ENCODE measurements at regions not wholly inside any gene's neighbourhood (a gene's known extent, or its start where the extent isn't known, plus 50 kb on each side); places are given as distances from the start of the nearest gene placed in this dataset.

DNA sequence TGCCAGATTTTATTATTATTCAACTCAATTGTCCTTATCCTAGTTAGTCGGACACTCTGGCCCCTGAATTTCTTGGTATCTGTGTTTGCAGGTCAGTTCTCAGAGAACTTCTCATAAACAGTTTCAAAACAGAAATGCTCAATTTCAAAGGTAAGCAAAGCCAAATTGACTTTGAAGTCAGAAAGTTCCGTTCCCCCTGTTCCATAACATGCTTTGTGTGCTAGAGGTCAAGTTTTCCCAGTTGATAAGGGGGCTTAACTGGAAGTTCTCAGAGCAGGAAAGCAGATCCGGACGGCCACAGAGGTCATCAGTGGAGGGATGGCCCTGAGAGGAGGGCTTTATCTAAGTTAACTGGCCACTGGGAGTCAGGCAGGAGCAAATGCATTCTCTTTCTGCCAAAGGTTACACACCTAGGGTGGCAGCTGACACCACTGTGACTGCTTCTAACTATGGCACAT is 417.2 kb downstream of the COG6 start:
- Histone ChIP-seq H3K36me3 (ENCODE audit: insufficient read depth) (no peaks in the 10 kb centered on the region), H3F3A (replicated peaks; ENCODE audit: low read depth) (no peaks in the 10 kb centered on the region), H3K4me3 (no peak overlapping the region), H3K27me3 (ENCODE audit: insufficient read depth) (no peaks in the 10 kb centered on the region), H3K9me2 (ENCODE audit: insufficient read depth) (no peaks in the 10 kb centered on the region), H4K20me1 (replicated peaks; ENCODE audit: insufficient read depth) (no peaks in the 10 kb centered on the region), H3K27ac (ENCODE audit: low read depth) (no peak overlapping the region), H3K79me2 (replicated peaks; ENCODE audit: insufficient read depth) (no peaks in the 10 kb centered on the region), H3K4me2 (no peak overlapping the region), H3K4me1 (ENCODE audit: insufficient read depth) (no peaks in the 10 kb centered on the region), H2AFZ (no peak overlapping the region)
- no peak for TF ChIP-seq JUNB (IDR thresholded peaks at IDR 0.05; ENCODE audit: unreplicated experiment)
- TF ChIP-seq, protein P1, sequence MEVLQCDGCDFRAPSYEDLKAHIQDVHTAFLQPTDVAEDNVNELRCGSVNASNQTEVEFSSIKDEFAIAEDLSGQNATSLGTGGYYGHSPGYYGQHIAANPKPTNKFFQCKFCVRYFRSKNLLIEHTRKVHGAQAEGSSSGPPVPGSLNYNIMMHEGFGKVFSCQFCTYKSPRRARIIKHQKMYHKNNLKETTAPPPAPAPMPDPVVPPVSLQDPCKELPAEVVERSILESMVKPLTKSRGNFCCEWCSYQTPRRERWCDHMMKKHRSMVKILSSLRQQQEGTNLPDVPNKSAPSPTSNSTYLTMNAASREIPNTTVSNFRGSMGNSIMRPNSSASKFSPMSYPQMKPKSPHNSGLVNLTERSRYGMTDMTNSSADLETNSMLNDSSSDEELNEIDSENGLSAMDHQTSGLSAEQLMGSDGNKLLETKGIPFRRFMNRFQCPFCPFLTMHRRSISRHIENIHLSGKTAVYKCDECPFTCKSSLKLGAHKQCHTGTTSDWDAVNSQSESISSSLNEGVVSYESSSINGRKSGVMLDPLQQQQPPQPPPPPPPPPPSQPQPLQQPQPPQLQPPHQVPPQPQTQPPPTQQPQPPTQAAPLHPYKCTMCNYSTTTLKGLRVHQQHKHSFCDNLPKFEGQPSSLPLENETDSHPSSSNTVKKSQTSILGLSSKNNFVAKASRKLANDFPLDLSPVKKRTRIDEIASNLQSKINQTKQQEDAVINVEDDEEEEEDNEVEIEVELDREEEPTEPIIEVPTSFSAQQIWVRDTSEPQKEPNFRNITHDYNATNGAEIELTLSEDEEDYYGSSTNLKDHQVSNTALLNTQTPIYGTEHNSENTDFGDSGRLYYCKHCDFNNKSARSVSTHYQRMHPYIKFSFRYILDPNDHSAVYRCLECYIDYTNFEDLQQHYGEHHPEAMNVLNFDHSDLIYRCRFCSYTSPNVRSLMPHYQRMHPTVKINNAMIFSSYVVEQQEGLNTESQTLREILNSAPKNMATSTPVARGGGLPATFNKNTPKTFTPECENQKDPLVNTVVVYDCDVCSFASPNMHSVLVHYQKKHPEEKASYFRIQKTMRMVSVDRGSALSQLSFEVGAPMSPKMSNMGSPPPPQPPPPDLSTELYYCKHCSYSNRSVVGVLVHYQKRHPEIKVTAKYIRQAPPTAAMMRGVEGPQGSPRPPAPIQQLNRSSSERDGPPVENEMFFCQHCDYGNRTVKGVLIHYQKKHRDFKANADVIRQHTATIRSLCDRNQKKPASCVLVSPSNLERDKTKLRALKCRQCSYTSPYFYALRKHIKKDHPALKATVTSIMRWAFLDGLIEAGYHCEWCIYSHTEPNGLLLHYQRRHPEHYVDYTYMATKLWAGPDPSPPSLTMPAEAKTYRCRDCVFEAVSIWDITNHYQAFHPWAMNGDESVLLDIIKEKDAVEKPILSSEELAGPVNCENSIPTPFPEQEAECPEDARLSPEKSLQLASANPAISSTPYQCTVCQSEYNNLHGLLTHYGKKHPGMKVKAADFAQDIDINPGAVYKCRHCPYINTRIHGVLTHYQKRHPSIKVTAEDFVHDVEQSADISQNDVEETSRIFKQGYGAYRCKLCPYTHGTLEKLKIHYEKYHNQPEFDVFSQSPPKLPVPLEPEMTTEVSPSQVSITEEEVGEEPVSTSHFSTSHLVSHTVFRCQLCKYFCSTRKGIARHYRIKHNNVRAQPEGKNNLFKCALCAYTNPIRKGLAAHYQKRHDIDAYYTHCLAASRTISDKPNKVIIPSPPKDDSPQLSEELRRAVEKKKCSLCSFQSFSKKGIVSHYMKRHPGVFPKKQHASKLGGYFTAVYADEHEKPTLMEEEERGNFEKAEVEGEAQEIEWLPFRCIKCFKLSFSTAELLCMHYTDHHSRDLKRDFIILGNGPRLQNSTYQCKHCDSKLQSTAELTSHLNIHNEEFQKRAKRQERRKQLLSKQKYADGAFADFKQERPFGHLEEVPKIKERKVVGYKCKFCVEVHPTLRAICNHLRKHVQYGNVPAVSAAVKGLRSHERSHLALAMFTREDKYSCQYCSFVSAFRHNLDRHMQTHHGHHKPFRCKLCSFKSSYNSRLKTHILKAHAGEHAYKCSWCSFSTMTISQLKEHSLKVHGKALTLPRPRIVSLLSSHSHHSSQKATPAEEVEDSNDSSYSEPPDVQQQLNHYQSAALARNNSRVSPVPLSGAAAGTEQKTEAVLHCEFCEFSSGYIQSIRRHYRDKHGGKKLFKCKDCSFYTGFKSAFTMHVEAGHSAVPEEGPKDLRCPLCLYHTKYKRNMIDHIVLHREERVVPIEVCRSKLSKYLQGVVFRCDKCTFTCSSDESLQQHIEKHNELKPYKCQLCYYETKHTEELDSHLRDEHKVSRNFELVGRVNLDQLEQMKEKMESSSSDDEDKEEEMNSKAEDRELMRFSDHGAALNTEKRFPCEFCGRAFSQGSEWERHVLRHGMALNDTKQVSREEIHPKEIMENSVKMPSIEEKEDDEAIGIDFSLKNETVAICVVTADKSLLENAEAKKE (CRISPR knock-in tag; IDR thresholded peaks at IDR 0.05) = no peak
- no peak for TF ChIP-seq ZNF331 (CRISPR knock-in tag; IDR thresholded peaks at IDR 0.05; ENCODE audit: low read depth)
- TF ChIP-seq, protein P2, sequence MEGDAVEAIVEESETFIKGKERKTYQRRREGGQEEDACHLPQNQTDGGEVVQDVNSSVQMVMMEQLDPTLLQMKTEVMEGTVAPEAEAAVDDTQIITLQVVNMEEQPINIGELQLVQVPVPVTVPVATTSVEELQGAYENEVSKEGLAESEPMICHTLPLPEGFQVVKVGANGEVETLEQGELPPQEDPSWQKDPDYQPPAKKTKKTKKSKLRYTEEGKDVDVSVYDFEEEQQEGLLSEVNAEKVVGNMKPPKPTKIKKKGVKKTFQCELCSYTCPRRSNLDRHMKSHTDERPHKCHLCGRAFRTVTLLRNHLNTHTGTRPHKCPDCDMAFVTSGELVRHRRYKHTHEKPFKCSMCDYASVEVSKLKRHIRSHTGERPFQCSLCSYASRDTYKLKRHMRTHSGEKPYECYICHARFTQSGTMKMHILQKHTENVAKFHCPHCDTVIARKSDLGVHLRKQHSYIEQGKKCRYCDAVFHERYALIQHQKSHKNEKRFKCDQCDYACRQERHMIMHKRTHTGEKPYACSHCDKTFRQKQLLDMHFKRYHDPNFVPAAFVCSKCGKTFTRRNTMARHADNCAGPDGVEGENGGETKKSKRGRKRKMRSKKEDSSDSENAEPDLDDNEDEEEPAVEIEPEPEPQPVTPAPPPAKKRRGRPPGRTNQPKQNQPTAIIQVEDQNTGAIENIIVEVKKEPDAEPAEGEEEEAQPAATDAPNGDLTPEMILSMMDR (conservative IDR thresholded peaks at IDR 0.05; ENCODE audit: low read depth in 2 of 2) = peak in 1 of 2 experiments; percentile 29; a peak in 1 of 4 replicates
- TF ChIP-seq EZH2 (IDR thresholded peaks at IDR 0.05; ENCODE audit: low read depth, unreplicated experiment) = no peak
- TF ChIP-seq STAT1 (IDR thresholded peaks at IDR 0.05; ENCODE audit: unreplicated experiment) = no peak
- no peak for TF ChIP-seq CREB1 (CRISPR knock-in tag; IDR thresholded peaks at IDR 0.05; ENCODE audit: low read depth)
- Mint-ChIP-seq H3K4me1 (peaks cover 15% of the 10 kb centered on the region; the same call in 2 of the 3 replicates), H3K9me3 (no peaks in the 10 kb centered on the region), H3K27me3 (ENCODE audit: insufficient read depth, low read depth, poor library complexity) (peaks cover 4% of the 10 kb centered on the region), H3K27ac (no peak overlapping the region), H3K4me3 (no peak overlapping the region), H3K36me3 (ENCODE audit: low read depth) (no peaks in the 10 kb centered on the region)
- ATAC-seq = no peak
- DNase-seq (ENCODE audit: low spot score) = no peak

All from GM23338 (cell line).